Naive thymus-derived CD8-positive, alpha-beta T cell (primary cell): ENCODE measurements at regions not wholly inside any gene's neighbourhood (a gene's known extent, or its start where the extent isn't known, plus 50 kb on each side); places are given as distances from the start of the nearest gene placed in this dataset.

Source experiments
- ATAC-seq, 2 donors: fragments of 150-1000 bp; cut with Tn5 transposase in 1 of 2; sonication (Bioruptor Pico), chemical (Tn5 transposase) in 1 of 2; 1 replicate in 1 of 2; 2 replicates in 1 of 2; pipeline ENCODE4 v1.10.0; 2021; ENCODE audit warnings: mild to moderate bottlenecking in 2 of 2, moderate library complexity in 2 of 2
- POLR2A ChIA-PET: fragments of 350-600 bp; sonication (Branson Sonifier 250); formaldehyde crosslinking; loops from one replicate; lab custom pipeline; 2021; ENCODE audit warnings: antibody characterized with exemption; lab: Charles Lee
- DNase-seq, 10 donors: peaks; one replicate each; pipeline versions ENCODE4 v3.0.0 to v3.0.0-alpha.2; 2020 to 2022
- H3K27ac Mint-ChIP-seq, 10 donors: one replicate each; pipeline ENCODE4 v1.8.0; 2020 to 2022; ENCODE audit warnings: mild to moderate bottlenecking in 10 of 10, mixed read lengths in 10 of 10, moderate library complexity in 4 of 10, inconsistent platforms in 1 of 10
- H3K27me3 Mint-ChIP-seq, 5 donors: one replicate each; pipeline ENCODE4 v1.8.0; 2021 to 2022; ENCODE audit warnings: mixed read lengths in 5 of 5
- H3K36me3 Mint-ChIP-seq, 3 donors: one replicate each; pipeline ENCODE4 v1.8.0; 2020 to 2022; ENCODE audit warnings: mixed read lengths in 3 of 3, mild to moderate bottlenecking in 2 of 3, inconsistent platforms in 1 of 3
- H3K4me1 Mint-ChIP-seq, 4 donors: one replicate each; pipeline ENCODE4 v1.8.0; 2021 to 2022; ENCODE audit warnings: mixed read lengths in 4 of 4
- H3K4me3 Mint-ChIP-seq, 10 donors: one replicate each; pipeline ENCODE4 v1.8.0; 2020 to 2022; ENCODE audit warnings: mild to moderate bottlenecking in 10 of 10, mixed read lengths in 10 of 10, moderate library complexity in 6 of 10, inconsistent platforms in 1 of 10
- H3K9me3 Mint-ChIP-seq, 9 donors: one replicate each; pipeline ENCODE4 v1.8.0; 2020 to 2022; ENCODE audit warnings: mixed read lengths in 9 of 9, mild to moderate bottlenecking in 3 of 9, inconsistent platforms in 1 of 9, moderate library complexity in 1 of 9

- no peaks in the 10 kb centered on the region for H3K36me3 Mint-ChIP-seq
- POLR2A ChIA-PET: no interaction called here
- H3K4me3 Mint-ChIP-seq: no peak overlapping the region
- no peaks in the 10 kb centered on the region for H3K4me1 Mint-ChIP-seq
- H3K27ac Mint-ChIP-seq: no peak overlapping the region
- no peak for DNase-seq
- peaks cover 13 to 48% (median 21%) of the 10 kb centered on the region in 5 donors for H3K27me3 Mint-ChIP-seq
- ATAC-seq: no peak
- no peaks in the 10 kb centered on the region for H3K9me3 Mint-ChIP-seq
Observed at GRCh38 chr1:113278371-113278770, 111.9 kb upstream of the MAGI3 start.

GRCh38 chr1:113278777-113279176 is 111.5 kb upstream of the MAGI3 start:
- DNase-seq (no peak), ATAC-seq (no peak)
- Mint-ChIP-seq H3K9me3 (no peaks in the 10 kb centered on the region), H3K4me3 (no peak overlapping the region), H3K27ac (no peak overlapping the region), H3K36me3 (no peaks in the 10 kb centered on the region), H3K4me1 (no peaks in the 10 kb centered on the region), H3K27me3 (peaks cover 11 to 46% (median 25%) of the 10 kb centered on the region in 5 donors)
- POLR2A ChIA-PET: no interaction called here

GRCh38 chr1:113279776-113280391 is 110.4 kb upstream of the MAGI3 start:
- Mint-ChIP-seq H3K9me3 (no peaks in the 10 kb centered on the region), H3K4me3 (no peak overlapping the region), H3K4me1 (no peaks in the 10 kb centered on the region), H3K27ac (no peak overlapping the region), H3K36me3 (no peaks in the 10 kb centered on the region), H3K27me3 (peaks cover 11 to 43% (median 22%) of the 10 kb centered on the region in 5 donors)
- POLR2A ChIA-PET: no interaction called here
- DNase-seq: no peak
- no peak for ATAC-seq

- DNase-seq (no peak), ATAC-seq (no peak)
- H3K4me1 Mint-ChIP-seq: no peaks in the 10 kb centered on the region
- peaks cover 9 to 36% (median 22%) of the 10 kb centered on the region in 5 donors for H3K27me3 Mint-ChIP-seq
- H3K27ac Mint-ChIP-seq: no peak overlapping the region
- POLR2A ChIA-PET: no interaction called here
- H3K9me3 Mint-ChIP-seq: no peaks in the 10 kb centered on the region
- H3K36me3 Mint-ChIP-seq: no peaks in the 10 kb centered on the region
- H3K4me3 Mint-ChIP-seq: no peak overlapping the region
Observed at GRCh38 chr1:113280581-113280980, 109.7 kb upstream of the MAGI3 start.

GRCh38 chr1:113281550-113281949 is 108.8 kb upstream of the MAGI3 start:
- Mint-ChIP-seq H3K36me3 (no peaks in the 10 kb centered on the region), H3K9me3 (no peaks in the 10 kb centered on the region), H3K4me3 (no peak overlapping the region), H3K27ac (no peak overlapping the region), H3K27me3 (peaks cover 10 to 35% (median 22%) of the 10 kb centered on the region in 5 donors), H3K4me1 (no peaks in the 10 kb centered on the region)
- no peak for ATAC-seq
- POLR2A ChIA-PET: no interaction called here
- DNase-seq: no peak

- DNase-seq: no peak
- H3K9me3 Mint-ChIP-seq: no peaks in the 10 kb centered on the region
- H3K27me3 Mint-ChIP-seq: peaks cover 10 to 35% (median 25%) of the 10 kb centered on the region in 5 donors
- H3K27ac Mint-ChIP-seq: no peak overlapping the region
- POLR2A ChIA-PET: no interaction called here
- no peaks in the 10 kb centered on the region for H3K36me3 Mint-ChIP-seq
- ATAC-seq: no peak
- H3K4me1 Mint-ChIP-seq: no peaks in the 10 kb centered on the region
- H3K4me3 Mint-ChIP-seq: no peak overlapping the region
Observed at GRCh38 chr1:113282008-113282892, 108.1 kb upstream of the MAGI3 start.

- Mint-ChIP-seq H3K27me3 (peaks cover 10 to 32% (median 25%) of the 10 kb centered on the region in 5 donors), H3K27ac (no peak overlapping the region), H3K9me3 (no peaks in the 10 kb centered on the region), H3K4me3 (no peak overlapping the region), H3K4me1 (no peaks in the 10 kb centered on the region), H3K36me3 (no peaks in the 10 kb centered on the region)
- DNase-seq (no peak), ATAC-seq (no peak)
- POLR2A ChIA-PET: no interaction called here
Observed at GRCh38 chr1:113282893-113283285, 107.4 kb upstream of the MAGI3 start.

- no peaks in the 10 kb centered on the region for H3K36me3 Mint-ChIP-seq
- H3K27ac Mint-ChIP-seq: no peak overlapping the region
Observed at GRCh38 chr1:113283914-113284313, 106.4 kb upstream of the MAGI3 start.

GRCh38 chr1:113286156-113286555 is 104.2 kb upstream of the MAGI3 start:
- DNase-seq (no peak), ATAC-seq (no peak)
- no peak overlapping the region for H3K4me3 Mint-ChIP-seq
- POLR2A ChIA-PET: no interaction called here
- peaks cover 0 to 6% (median 0%) of the 10 kb centered on the region in 9 donors for H3K9me3 Mint-ChIP-seq
- no peak overlapping the region for H3K27ac Mint-ChIP-seq
- peaks cover 3 to 26% (median 18%) of the 10 kb centered on the region in 5 donors for H3K27me3 Mint-ChIP-seq
- H3K36me3 Mint-ChIP-seq: no peaks in the 10 kb centered on the region
- peaks cover 0 to 4% (median 0%) of the 10 kb centered on the region in 4 donors for H3K4me1 Mint-ChIP-seq

More at GRCh38 chr1:113283914-113284313, 106.4 kb upstream of the MAGI3 start:
- Mint-ChIP-seq H3K27me3 (peaks cover 10 to 27% (median 23%) of the 10 kb centered on the region in 5 donors), H3K4me1 (no peaks in the 10 kb centered on the region), H3K4me3 (no peak overlapping the region), H3K9me3 (no peaks in the 10 kb centered on the region)
- no peak for DNase-seq
- POLR2A ChIA-PET: no interaction called here
- no peak for ATAC-seq

- DNase-seq (no peak), ATAC-seq (no peak)
- peaks cover 18 to 62% (median 31%) of the 10 kb centered on the region in 5 donors for H3K27me3 Mint-ChIP-seq
- peaks cover 0 to 9% (median 0%) of the 10 kb centered on the region in 9 donors for H3K9me3 Mint-ChIP-seq
- POLR2A ChIA-PET: no interaction called here
- H3K36me3 Mint-ChIP-seq: no peaks in the 10 kb centered on the region
- no peak overlapping the region for H3K4me3 Mint-ChIP-seq
- H3K27ac Mint-ChIP-seq: no peak overlapping the region
- H3K4me1 Mint-ChIP-seq: peaks cover 0 to 5% (median 0%) of the 10 kb centered on the region in 4 donors
Observed at GRCh38 chr1:113291777-113292602, 98.3 kb upstream of the MAGI3 start.

GRCh38 chr1:113292603-113293255 is 97.6 kb upstream of the MAGI3 start:
- POLR2A ChIA-PET: no interaction called here

GRCh38 chr1:113293256-113293626 is 97.1 kb upstream of the MAGI3 start:
- Mint-ChIP-seq H3K27ac (no peak overlapping the region), H3K4me1 (peaks cover 0 to 5% (median 0%) of the 10 kb centered on the region in 4 donors), H3K9me3 (peaks cover 0 to 9% (median 0%) of the 10 kb centered on the region in 9 donors), H3K27me3 (peaks cover 19 to 64% (median 38%) of the 10 kb centered on the region in 5 donors), H3K4me3 (no peak overlapping the region), H3K36me3 (no peaks in the 10 kb centered on the region)
- no peak for DNase-seq
- ATAC-seq: no peak
- POLR2A ChIA-PET: no interaction called here

More at GRCh38 chr1:113292603-113293255, 97.6 kb upstream of the MAGI3 start:
- peaks cover 0 to 9% (median 0%) of the 10 kb centered on the region in 9 donors for H3K9me3 Mint-ChIP-seq
- DNase-seq (no peak), ATAC-seq (no peak)
- H3K4me3 Mint-ChIP-seq: no peak overlapping the region
- peaks cover 0 to 5% (median 0%) of the 10 kb centered on the region in 4 donors for H3K4me1 Mint-ChIP-seq
- H3K27me3 Mint-ChIP-seq: peaks cover 19 to 62% (median 36%) of the 10 kb centered on the region in 5 donors
- H3K36me3 Mint-ChIP-seq: no peaks in the 10 kb centered on the region
- peak overlapping the region in 1 of 10 donors; percentile 52 for H3K27ac Mint-ChIP-seq
